ENCODE measurements at regions not wholly inside any gene's neighbourhood (a gene's known extent, or its start where the extent isn't known, plus 50 kb on each side); places are given as distances from the start of the nearest gene placed in this dataset.

DNA sequence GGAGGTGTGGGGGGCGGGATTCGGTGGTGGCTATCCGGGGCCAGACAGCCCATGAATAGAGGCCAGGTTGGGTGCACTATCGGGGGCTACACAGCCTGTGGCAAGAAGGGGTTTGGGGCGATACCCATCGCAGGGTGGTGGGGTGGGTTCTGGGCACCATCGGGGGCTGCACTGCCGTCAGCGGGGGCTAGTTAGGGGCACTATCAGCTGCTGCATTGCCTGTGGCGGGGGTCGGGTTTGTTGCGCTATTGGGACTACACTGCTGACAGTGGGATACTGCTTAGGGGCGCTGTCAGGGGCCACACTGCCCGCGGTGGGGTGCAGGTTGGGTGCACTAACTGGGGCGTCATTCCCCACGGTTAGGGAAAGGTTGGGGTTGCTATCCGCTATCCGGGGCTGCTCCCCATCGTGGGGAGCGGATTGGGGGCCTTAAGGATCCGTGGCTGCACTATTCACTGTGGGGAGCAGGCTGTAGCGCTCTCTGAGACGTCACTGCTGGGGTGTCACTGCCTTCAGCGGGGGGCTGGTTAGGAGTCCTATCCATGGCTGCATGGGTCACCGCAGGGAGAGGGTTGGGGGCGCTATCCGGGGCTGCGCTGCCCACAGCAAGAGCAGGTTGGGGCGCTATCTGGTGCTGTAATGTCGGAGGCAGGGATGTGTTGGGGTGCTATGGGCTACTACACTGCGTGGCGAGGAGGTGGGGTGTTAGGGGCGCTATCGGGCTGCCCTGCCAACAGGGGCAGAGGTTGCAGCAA lies 76.5 kb upstream of the SLC35G4 start:
- TF ChIP-seq, protein P1, sequence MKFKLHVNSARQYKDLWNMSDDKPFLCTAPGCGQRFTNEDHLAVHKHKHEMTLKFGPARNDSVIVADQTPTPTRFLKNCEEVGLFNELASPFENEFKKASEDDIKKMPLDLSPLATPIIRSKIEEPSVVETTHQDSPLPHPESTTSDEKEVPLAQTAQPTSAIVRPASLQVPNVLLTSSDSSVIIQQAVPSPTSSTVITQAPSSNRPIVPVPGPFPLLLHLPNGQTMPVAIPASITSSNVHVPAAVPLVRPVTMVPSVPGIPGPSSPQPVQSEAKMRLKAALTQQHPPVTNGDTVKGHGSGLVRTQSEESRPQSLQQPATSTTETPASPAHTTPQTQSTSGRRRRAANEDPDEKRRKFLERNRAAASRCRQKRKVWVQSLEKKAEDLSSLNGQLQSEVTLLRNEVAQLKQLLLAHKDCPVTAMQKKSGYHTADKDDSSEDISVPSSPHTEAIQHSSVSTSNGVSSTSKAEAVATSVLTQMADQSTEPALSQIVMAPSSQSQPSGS (tag by site-specific recombination; IDR thresholded peaks at IDR 0.05; ENCODE audit: low read depth), result no peak
- no peak for TF ChIP-seq ZNF274 (IDR thresholded peaks at IDR 0.05; ENCODE audit: low read length)
- no peak for TF ChIP-seq ZNF274 (tag by site-specific recombination; IDR thresholded peaks at IDR 0.05; ENCODE audit: borderline replicate concordance)
- TF ChIP-seq ZNF24 (tag by site-specific recombination; IDR thresholded peaks at IDR 0.05), result no peak
